ENCODE measurements at regions not wholly inside any gene's neighbourhood (a gene's known extent, or its start where the extent isn't known, plus 50 kb on each side); places are given as distances from the start of the nearest gene placed in this dataset.
A peak's percentile ranks its signal among the peaks of the same experiment; 100 is the strongest.
"Not testable (repeated sequence)": the region's sequence is repeated elsewhere in the genome, so short reads cannot be mapped to it uniquely, and the experiment has no call there.

- DNase-seq, result no peak
Observed at GRCh38 chr15:34650177-34650576, 66.7 kb upstream of the GOLGA8B start.

- no peak for DNase-seq
Observed at GRCh38 chr15:34648294-34648631, 64.8 kb upstream of the GOLGA8B start.

GRCh38 chr15:34647569-34648293 lies 64.3 kb upstream of the GOLGA8B start:
- peak; percentile 53 for DNase-seq

GRCh38 chr15:34646918-34647317 lies 63.5 kb upstream of the GOLGA8B start:
- DNase-seq, result no peak

GRCh38 chr15:34644851-34645250 lies 61.4 kb upstream of the GOLGA8B start:
- no peak for DNase-seq

GRCh38 chr15:34644061-34644460 lies 60.6 kb upstream of the GOLGA8B start:
- DNase-seq, result no peak

GRCh38 chr15:34642247-34642646 lies 58.8 kb upstream of the GOLGA8B start:
- no peak for DNase-seq

- DNase-seq, result no peak
Observed at GRCh38 chr15:34640661-34641060, 57.2 kb upstream of the GOLGA8B start.

- no peak for DNase-seq
Observed at GRCh38 chr15:34637305-34637704, 53.9 kb upstream of the GOLGA8B start.

GRCh38 chr15:34633602-34634001 lies 50.2 kb upstream of the GOLGA8B start:
- DNase-seq, result not testable (repeated sequence)

Measured in hematopoietic multipotent progenitor cell treated with erythropoietin and hydrocortisone succinate and interleukin-3 and kit ligand, for 4 days (in vitro differentiated cells).